CD4-positive, alpha-beta T cell treated with Interleukin-4 for 4 hours (primary cell): ENCODE measurements at regions not wholly inside any gene's neighbourhood (a gene's known extent, or its start where the extent isn't known, plus 50 kb on each side); places are given as distances from the start of the nearest gene placed in this dataset.

Experiments used
- DNase-seq: peaks from one replicate; pipeline ENCODE4 v3.0.0-alpha.2; 2020

DNA sequence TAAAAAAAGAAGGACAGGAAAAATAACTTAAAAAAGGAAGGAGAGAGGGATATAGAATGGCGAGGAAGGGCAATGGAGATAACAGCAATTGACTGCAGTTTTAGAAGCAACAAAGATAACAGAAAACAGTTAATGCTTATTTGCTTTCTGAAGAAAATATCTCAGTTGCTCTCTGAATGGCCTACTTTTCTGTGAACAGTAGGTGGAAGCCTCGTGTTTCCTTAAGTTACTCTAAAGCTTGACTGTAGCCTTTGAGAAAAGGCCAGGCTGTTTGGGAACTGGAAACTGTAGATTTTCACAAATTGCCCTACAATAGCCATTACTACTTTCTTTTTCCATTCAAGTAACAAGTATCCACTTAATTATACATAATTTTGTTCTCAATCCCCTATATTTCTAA, 404.5 kb downstream of the YTHDC2 start:
- no peak for DNase-seq

DNA sequence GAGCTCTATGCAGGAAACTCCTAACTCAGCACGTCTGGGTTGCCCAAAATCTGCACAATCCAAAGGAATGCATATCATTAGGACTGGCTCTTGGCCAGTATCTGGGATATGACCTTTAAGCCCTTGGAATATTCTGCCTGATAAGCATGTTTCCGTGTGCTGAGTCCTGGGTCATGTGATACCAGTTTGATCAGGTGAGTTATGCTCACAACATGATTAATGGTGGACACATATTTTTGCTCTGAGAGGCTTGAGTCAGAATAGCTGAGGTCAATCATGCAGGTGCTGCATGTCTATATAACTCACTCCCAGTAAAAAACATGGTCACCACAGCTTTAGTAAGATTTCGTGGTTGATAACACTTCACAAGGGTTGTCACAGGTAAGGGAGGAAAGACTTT, 408.8 kb downstream of the YTHDC2 start:
- no peak for DNase-seq

GRCh38 chr5:113935453-113935852, 422.0 kb downstream of the YTHDC2 start:
- no peak for DNase-seq

GRCh38 chr5:113937301-113937700, 423.8 kb downstream of the YTHDC2 start:
- no peak for DNase-seq

DNA sequence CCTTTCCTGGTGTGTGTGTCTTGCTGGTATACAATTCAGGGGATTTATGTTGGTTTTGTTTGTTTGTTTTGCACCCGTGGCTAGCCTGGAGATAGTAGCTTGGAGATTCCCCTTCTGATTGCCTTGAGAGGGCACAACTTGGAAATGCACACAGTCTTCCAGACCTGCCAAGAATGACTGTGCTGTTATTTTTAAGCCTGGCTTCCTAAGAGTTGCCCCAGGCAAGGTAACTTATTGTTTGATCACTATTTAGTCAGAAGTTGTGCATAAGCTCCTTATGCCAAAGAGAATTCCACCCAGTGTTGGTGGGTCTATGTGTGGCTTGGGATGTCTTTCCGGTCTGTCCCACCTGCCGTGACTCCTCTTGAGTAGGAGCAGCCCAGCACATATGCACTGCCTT, 421.9 kb upstream of the KCNN2 start:
- DNase-seq = no peak

DNA sequence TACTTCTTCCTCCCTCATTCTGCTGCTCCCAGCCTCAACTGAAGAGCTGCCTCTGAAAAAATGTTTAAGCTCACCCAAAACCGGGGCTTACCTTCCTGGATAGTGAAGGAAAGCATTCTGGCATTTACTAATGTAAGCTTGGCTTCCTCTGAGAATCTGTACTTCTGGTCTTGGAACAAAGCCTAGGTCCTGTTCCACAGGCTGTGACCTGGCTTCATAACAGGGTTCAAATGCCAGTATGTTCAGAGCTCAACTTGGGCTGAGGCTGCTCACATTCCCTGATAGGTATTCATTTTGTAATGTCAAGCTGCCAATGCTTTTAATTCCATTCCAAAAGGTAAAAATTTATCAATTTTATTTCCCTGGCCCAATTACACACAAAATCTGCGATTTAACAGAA, 411.7 kb upstream of the KCNN2 start:
- DNase-seq = no peak

DNA sequence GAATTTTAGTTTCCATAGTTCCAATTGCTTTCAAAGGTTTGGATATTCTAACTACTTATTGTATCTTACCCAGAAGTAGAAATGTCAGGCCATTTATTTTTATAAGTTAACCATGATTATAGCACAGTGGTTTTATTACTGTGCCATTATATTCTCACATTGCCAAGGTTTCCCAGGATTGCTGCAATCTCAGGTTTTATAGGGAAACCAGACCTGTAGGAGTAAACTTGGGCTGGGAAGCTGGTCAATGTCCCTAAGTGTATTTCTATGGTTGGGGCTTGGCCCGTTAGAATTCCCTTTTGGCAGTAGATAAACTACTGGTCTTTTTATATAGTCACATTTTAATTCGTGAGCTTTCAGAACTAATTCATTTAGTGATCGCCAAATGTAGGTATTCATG, 396.6 kb upstream of the KCNN2 start:
- no peak for DNase-seq

- no peak for DNase-seq
These were observed 392.0 kb upstream of the KCNN2 start for GRCh38 chr5:113969901-113970300.

GRCh38 chr5:113971454-113971853, 390.4 kb upstream of the KCNN2 start:
- no peak for DNase-seq

DNA sequence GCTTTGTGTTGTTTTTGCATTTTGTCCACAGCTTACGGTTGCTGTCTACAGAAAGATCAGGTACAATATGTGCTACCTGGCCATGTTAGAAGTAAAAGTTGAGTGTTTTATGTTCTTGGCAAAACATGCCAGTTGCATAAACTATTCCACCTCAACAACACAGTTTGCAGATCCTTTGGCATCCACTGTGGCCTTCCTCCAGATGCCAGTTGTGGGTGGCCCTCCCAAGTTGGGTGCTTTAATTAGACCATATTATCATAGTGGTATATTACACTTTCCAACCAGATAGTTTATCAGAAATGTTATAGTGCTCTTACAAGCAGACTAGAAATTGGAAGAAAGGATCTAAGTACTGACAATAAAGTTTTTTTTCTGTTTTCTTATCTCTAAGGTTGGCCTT, 386.9 kb upstream of the KCNN2 start:
- no peak for DNase-seq

GRCh38 chr5:113984928-113985327, 376.9 kb upstream of the KCNN2 start:
- no peak for DNase-seq

GRCh38 chr5:113985505-113985904, 376.4 kb upstream of the KCNN2 start:
- DNase-seq = no peak

DNA sequence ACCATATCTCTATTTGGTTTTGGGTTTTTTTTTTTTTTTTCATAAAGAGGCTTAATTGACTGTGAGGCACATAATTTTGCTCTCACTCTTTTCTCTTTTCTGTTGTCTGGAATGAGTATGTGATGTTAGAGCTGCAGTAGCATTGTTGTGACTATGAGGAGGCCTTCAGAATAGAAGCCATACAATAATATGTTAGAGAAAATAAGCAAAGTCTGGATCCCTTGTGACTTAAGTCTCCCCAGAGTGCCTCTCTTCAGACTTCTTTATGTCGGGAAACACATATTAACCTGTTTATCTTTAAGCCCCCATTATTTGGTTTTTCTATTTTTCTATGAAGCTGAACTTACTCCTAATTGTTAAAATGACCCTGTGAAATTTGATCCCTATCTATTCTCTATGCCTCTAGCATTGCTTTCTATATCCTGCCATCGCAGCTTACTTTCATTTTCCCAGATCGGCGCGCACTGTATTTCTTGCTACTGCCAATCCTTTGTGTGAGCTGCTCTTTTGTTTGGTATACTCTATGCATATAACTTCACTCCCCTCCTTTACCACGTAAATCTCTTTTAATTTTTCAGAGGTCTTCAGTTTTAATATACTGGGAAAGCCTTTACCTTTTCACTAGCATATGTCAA, 372.5 kb upstream of the KCNN2 start:
- DNase-seq = no peak

GRCh38 chr5:113989913-113990305, 372.0 kb upstream of the KCNN2 start:
- DNase-seq = no peak

DNA sequence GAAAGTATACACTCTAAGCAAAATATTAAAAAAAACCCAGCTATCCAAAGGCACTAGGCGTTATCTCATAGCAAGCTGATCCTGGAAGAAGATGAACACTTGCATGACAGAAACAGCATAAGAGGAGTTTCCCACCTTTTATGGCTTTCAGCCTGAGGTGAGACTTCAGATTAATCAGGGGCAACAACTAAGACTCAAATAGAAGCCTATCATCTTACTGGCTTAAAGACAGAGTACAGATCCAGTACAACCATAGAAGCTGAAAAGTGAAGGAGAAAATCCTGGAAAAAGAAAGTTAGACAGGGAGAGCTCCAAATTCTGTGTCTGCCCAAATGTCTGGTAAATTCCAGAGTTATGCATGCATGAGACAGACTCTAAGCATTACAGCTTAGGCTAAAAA, 360.8 kb upstream of the KCNN2 start:
- no peak for DNase-seq

GRCh38 chr5:114006582-114006981, 355.3 kb upstream of the KCNN2 start:
- no peak for DNase-seq

GRCh38 chr5:114007678-114008077, 354.2 kb upstream of the KCNN2 start:
- DNase-seq = no peak

DNA sequence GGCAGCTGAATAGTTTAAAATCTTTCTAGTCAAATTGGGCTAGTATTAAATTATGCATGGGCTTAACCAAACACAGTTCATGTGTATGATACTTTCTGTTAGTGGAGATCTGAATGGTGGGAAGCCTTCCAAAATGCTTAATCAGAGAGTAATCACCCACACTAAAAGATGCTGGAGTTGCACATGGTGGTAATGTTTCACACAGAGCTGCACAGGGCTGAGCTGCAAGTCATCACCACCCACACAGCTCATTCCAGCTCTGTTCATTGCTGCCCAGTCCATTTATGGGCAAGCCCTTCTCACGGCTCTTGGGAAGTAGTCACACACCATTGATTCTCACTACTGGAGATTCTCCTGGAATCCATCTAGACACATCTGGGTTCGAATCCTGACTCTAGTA, 351.5 kb upstream of the KCNN2 start:
- DNase-seq = no peak

- no peak for DNase-seq
These were observed 343.7 kb upstream of the KCNN2 start for GRCh38 chr5:114018186-114018585.

DNA sequence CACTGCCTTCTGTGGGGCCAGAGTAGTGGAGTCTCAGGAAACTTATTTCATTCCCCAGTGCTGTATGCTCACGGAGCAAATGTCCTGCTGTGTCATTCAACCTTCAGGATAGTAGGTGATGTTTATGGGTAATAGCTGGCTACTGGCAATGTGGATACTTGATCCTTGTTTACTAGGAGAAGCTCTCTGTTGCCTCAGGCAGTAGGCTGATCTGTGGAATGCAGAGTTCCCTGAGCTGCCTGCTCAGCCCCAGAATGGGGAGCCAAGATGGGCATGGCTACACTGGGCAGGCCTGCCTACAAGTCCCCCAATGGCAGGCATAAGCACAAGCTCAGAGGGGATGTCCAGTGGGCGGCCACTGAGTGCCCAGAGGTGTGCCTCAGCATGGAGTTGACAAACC, 323.1 kb upstream of the KCNN2 start:
- no peak for DNase-seq

DNA sequence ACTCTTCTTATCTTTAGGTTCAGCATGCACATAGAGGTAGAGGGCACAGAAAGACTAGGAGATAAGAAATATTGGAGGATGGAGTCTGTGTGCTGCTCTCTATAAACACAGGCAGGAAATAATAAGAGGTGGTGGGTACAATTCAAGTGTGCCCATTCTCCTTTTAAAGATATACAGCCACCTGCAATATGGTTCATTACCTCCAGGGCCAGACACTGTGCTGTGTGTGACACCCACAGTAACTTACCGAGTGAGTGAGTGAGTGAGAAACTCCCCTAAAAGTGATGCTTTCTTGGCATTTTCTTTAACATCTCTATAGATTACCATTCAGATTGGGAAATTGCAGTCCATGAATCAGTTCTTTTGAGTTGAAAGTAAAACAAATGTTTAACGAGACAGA, 311.8 kb upstream of the KCNN2 start:
- DNase-seq = no peak

DNA sequence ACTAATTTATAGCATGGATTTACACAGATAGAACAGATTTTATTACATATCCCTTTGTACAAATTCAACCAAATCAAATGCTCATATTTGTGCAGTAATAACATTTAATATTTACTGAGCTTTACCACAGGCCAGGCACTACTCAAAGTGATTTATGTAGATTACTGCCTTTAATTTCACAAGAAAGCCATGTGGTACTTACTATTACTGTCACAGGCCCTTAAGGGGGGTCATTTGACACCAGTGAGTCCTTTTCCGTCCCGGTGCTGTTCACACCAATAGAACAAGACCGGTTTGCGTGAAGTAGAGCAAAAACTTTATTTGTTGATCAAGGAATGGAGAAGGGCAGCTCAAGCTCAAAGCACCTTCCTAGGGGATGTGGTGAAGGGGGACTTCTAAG, 308.5 kb upstream of the KCNN2 start:
- no peak for DNase-seq

DNA sequence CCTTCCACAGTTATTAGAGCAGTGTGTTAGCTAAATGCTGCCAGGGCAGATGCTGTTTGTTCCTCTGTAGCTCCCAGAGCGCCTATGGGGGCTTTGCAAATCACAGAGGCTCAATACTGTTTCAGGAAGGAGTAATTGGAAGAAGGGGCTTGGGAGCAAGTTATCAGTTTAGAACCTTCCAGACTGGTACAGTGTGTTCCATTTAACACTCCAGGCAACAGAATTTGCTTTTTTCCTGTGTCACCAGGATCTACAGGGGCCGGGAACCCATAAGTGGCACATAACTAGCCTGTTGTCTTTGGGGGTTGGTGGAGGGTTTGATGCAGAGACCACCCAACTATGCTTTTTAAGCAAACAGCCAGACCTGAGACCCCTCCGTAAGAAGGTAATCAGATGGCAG, 307.3 kb upstream of the KCNN2 start:
- no peak for DNase-seq

GRCh38 chr5:114055318-114056184, 306.3 kb upstream of the KCNN2 start:
- no peak for DNase-seq

GRCh38 chr5:114056185-114056538, 305.7 kb upstream of the KCNN2 start:
- no peak for DNase-seq
